SK-N-MC (cell line): ENCODE measurements at regions not wholly inside any gene's neighbourhood (a gene's known extent, or its start where the extent isn't known, plus 50 kb on each side); places are given as distances from the start of the nearest gene placed in this dataset.

Experiments used
- DNase-seq: peaks from one replicate; pipeline ENCODE4 v3.0.0-alpha.2; 2011; ENCODE audit warnings: low read depth, low spot score
- H3K27ac ChIP-seq: fragments of 200-600 bp; sonication (generic); 2 replicates; pipeline ENCODE4 v1.5.1; 2016; ENCODE audit warnings: mixed run types
- H3K36me3 ChIP-seq: fragments of 200-600 bp; sonication (generic); 2 replicates; pipeline ENCODE4 v1.6.1; 2017; ENCODE audit warnings: antibody characterized with exemption, low read length, mixed read lengths; ENCODE audit not compliant: insufficient read depth
- H3K4me3 ChIP-seq: fragments of 200-600 bp; sonication (generic); 2 replicates; pipeline ENCODE4 v1.5.1; 2016
- H3K9ac ChIP-seq: fragments of 200-600 bp; sonication (generic); 2 replicates; pipeline ENCODE4 v1.8.0; 2017; ENCODE audit warnings: mixed run types, mixed read lengths; ENCODE audit not compliant: insufficient read length
- H3K9me3 ChIP-seq: fragments of 200-600 bp; sonication (generic); 2 replicates; pipeline ENCODE4 v1.6.1; 2017; ENCODE audit warnings: low read depth, mild to moderate bottlenecking, antibody characterized with exemption, low read length, moderate library complexity, mixed read lengths
- EZH2 ChIP-seq: fragments of 200-600 bp; sonication (generic); IDR thresholded peaks from one replicate; pipeline ENCODE4 v1.6.1; 2017; ENCODE audit warnings: antibody characterized with exemption
- FOXP2 ChIP-seq: optimal IDR thresholded peaks from 2 replicates; pipeline ENCODE3; 2011; ENCODE audit warnings: mild to moderate bottlenecking, moderate library complexity; ENCODE audit not compliant: insufficient read depth; ENCODE audit errors: extremely low read length, control extremely low read depth
- POLR2AphosphoS5 ChIP-seq: IDR thresholded peaks from 2 replicates; pipeline ENCODE4 v1.6.1; 2012; ENCODE audit warnings: mild to moderate bottlenecking, low read depth, low read length, borderline replicate concordance

- Histone ChIP-seq H3K4me3 (no peak overlapping the region), H3K9me3 (no peaks in the 10 kb centered on the region), H3K36me3 (no peaks in the 10 kb centered on the region), H3K9ac (no peak overlapping the region), H3K27ac (peak overlapping the region; percentile 17; the same call in 1 of the 2 replicates)
- DNase-seq: no peak
- TF ChIP-seq POLR2AphosphoS5: no peak
- no peak for TF ChIP-seq FOXP2
- no peak for TF ChIP-seq EZH2
Observed at GRCh38 chr6:14974372-14974771, 271.5 kb upstream of the JARID2 start.

DNA sequence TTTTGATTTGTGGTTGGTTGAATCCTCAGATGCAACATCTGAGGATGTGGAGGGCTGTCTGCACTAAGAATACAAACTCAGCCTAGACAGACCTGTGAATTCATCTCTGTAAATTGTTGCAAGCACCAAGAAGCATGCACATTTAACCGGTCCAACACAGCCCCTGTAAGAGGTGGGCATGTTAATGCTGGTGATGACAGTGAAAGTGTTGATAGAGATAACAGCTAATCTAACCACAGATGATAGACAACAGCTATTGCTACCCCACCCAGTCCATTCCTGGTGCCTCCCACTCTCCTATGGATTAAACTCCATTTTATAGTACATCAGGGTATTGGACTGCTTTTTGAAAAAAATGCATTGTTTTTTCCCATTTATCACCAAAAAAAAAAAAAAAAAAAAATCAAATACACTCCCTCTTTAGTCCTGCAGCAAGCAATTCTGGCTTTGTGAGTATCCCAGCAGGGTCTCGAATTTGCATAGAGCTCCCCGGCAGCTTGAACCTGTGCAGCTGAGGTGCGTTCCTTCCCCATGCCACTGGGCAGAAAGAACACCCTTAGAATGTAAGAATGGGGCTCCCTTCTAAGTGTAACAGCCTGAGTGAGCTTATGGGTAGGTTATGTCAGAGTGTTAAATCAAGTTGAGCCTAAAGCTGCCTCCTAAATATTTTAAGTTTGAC, 270.9 kb upstream of the JARID2 start:
- no peak overlapping the region for H3K9ac ChIP-seq
- no peak for DNase-seq
- no peak overlapping the region for H3K4me3 ChIP-seq
- H3K36me3 ChIP-seq: no peaks in the 10 kb centered on the region
- TF ChIP-seq POLR2AphosphoS5 (no peak), EZH2 (no peak), FOXP2 (no peak)
- H3K27ac ChIP-seq: peak overlapping the region; percentile 70
- no peaks in the 10 kb centered on the region for H3K9me3 ChIP-seq

DNA sequence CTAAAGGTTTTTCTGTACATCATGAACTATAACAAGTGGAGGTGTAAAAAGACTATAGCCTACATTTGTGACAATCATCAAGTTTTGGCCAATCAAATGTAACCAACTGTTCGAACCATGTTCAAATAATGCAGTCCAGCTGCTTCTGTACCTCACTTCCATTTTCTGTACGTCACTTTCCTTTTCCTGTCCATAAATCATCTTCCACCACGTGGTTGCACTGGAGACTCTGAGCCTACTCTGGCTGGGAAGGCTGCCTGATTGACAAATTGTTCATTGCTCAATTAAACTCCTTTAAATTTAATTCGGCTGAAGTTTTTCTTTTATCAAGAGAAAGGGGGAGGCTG, 270.4 kb upstream of the JARID2 start:
- Histone ChIP-seq H3K9me3 (no peaks in the 10 kb centered on the region), H3K4me3 (no peak overlapping the region), H3K36me3 (no peaks in the 10 kb centered on the region), H3K27ac (peak overlapping the region; percentile 70), H3K9ac (no peak overlapping the region)
- peak; percentile 32 for DNase-seq
- no peak for TF ChIP-seq POLR2AphosphoS5
- no peak for TF ChIP-seq FOXP2
- no peak for TF ChIP-seq EZH2

GRCh38 chr6:14977747-14978382, 268.0 kb upstream of the JARID2 start:
- Histone ChIP-seq H3K27ac (no peak overlapping the region), H3K4me3 (no peak overlapping the region), H3K9ac (no peak overlapping the region), H3K9me3 (no peaks in the 10 kb centered on the region), H3K36me3 (no peaks in the 10 kb centered on the region)
- DNase-seq: no peak
- TF ChIP-seq FOXP2 (no peak), POLR2AphosphoS5 (no peak), EZH2 (no peak)

DNA sequence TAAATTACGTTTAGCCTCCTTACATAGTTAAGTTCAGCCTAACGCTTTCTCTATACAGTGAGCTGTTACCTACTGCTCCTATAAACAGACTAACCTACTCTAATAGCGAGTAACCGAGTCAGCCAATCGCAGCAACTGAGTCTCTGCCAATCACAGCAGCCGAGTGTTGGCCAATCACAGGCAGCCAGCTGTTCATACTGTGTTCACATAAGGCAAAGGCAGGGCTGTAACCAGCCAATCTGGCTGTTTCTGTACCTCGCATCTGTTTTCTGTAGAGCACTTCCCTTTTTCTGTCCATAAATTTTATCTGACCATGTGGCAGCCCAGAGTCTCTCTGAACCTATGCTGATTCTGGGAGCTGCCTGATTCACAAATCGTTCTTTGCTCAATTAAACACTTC, 263.9 kb upstream of the JARID2 start:
- TF ChIP-seq FOXP2 (no peak), POLR2AphosphoS5 (no peak)
- DNase-seq: no peak
- no peaks in the 10 kb centered on the region for H3K36me3 ChIP-seq

GRCh38 chr6:14983599-14984518, 262.0 kb upstream of the JARID2 start:
- no peak overlapping the region for H3K27ac ChIP-seq
- no peaks in the 10 kb centered on the region for H3K9me3 ChIP-seq
- H3K36me3 ChIP-seq: no peaks in the 10 kb centered on the region
- no peak for DNase-seq
- H3K9ac ChIP-seq: no peak overlapping the region
- TF ChIP-seq EZH2 (no peak), POLR2AphosphoS5 (no peak), FOXP2 (no peak)
- H3K4me3 ChIP-seq: no peak overlapping the region

More for the DNA sequence above, 263.9 kb upstream of the JARID2 start:
- Histone ChIP-seq H3K4me3 (no peak overlapping the region), H3K9me3 (no peaks in the 10 kb centered on the region), H3K9ac (no peak overlapping the region), H3K27ac (no peak overlapping the region)

DNA sequence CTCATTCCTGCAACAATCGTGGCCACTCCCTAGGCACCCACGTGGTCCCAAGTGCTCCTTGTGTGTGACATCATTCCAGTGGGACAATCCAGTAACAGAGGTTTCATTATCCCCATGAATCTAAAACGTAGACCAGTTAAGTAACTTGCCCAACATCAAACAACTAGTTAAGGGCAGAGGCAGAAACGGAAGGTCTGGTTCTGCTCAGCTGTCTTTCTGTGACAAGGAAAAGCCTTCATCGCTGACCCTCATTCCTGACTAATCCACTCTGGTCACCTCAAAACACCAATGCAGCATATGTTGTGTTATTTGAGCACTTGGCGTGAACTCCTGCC, 261.4 kb upstream of the JARID2 start:
- no peak for TF ChIP-seq FOXP2
- TF ChIP-seq EZH2: no peak
- TF ChIP-seq POLR2AphosphoS5: no peak
- no peak overlapping the region for H3K27ac ChIP-seq
- H3K4me3 ChIP-seq: no peak overlapping the region
- H3K9me3 ChIP-seq: no peaks in the 10 kb centered on the region
- no peaks in the 10 kb centered on the region for H3K36me3 ChIP-seq
- DNase-seq: no peak
- no peak overlapping the region for H3K9ac ChIP-seq

DNA sequence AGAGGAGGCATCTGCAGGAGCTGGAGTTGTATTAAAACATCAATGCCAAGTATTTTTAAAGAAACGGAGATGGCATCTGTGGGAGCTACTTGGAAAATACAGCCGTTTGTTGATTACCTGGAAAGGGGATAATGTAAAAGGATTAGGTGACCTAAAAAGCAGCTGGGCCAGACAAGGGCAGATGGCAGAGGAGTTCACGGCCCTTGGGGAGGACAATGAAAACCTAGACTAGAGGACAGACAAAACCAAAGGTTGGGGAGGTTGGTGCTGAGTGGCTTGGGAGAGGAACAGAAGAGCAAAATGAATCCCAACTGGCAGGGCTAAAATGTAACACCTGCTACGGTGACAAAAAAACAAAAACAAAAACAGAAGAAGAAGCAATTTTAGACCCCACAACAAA, 260.5 kb upstream of the JARID2 start:
- Histone ChIP-seq H3K9ac (no peak overlapping the region), H3K27ac (no peak overlapping the region), H3K4me3 (no peak overlapping the region), H3K9me3 (no peaks in the 10 kb centered on the region), H3K36me3 (no peaks in the 10 kb centered on the region)
- no peak for TF ChIP-seq EZH2
- TF ChIP-seq FOXP2: no peak
- TF ChIP-seq POLR2AphosphoS5: no peak
- DNase-seq: no peak

GRCh38 chr6:14986370-14986769, 259.5 kb upstream of the JARID2 start:
- DNase-seq: no peak
- no peak overlapping the region for H3K27ac ChIP-seq
- no peaks in the 10 kb centered on the region for H3K36me3 ChIP-seq
- H3K4me3 ChIP-seq: no peak overlapping the region
- H3K9ac ChIP-seq: no peak overlapping the region
- no peak for TF ChIP-seq FOXP2
- H3K9me3 ChIP-seq: no peaks in the 10 kb centered on the region
